SK-N-MC (cell line): ENCODE measurements at regions not wholly inside any gene's neighbourhood (a gene's known extent, or its start where the extent isn't known, plus 50 kb on each side); places are given as distances from the start of the nearest gene placed in this dataset.

Experiments
- EZH2 ChIP-seq: fragments of 200-600 bp; sonication (generic); IDR thresholded peaks from one replicate; pipeline ENCODE4 v1.6.1; 2017; ENCODE audit warnings: antibody characterized with exemption
- POLR2AphosphoS5 ChIP-seq: IDR thresholded peaks from 2 replicates; pipeline ENCODE4 v1.6.1; 2012; ENCODE audit warnings: mild to moderate bottlenecking, low read depth, low read length, borderline replicate concordance

DNA sequence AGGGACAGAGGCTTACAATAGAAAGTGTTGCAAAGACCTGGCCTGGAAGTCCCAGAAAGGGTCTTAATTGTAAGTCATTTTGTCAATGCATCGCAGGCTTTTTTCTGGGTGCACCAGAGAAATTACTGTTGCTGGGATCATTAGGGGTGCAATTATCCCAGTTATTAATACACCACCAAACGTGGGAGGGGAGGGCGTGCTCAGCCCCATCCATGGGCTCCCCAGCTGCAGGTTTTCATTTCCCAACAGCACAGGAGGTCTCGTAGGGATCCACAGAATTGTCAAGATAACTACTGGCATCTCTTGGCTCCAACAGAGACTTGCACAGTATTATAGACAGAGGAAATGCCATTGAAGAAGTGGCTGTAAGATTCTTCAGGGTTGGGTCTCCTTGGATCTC is 69.6 kb upstream of the FZD7 start:
- TF ChIP-seq EZH2 (no peak), POLR2AphosphoS5 (no peak)
